Bronchial epithelial cell (primary cell): ENCODE measurements at regions not wholly inside any gene's neighbourhood (a gene's known extent, or its start where the extent isn't known, plus 50 kb on each side); places are given as distances from the start of the nearest gene placed in this dataset.

Experiments used
- DNase-seq: peaks from one replicate; pipeline ENCODE4 v3.0.0-alpha.2; 2010; ENCODE audit warnings: low read depth
- FAIRE-seq: peaks from 2 replicates; lab custom pipeline; 2011; peaks lifted over from hg19 to GRCh38; lab: Jason Lieb, UNC
- H3K27me3 ChIP-seq: 2 replicates; pipeline ENCODE4 v1.5.1; 2011; ENCODE audit warnings: low read length; ENCODE audit not compliant: control insufficient read depth, insufficient read depth
- H3K36me3 ChIP-seq: 2 replicates; pipeline ENCODE4 v1.5.1; 2011; ENCODE audit warnings: low read length; ENCODE audit not compliant: control insufficient read depth, insufficient read depth
- H3K4me3 ChIP-seq: 2 replicates; pipeline ENCODE4 v1.5.1; 2011; ENCODE audit warnings: mild to moderate bottlenecking, low read depth, low read length, control low read depth
- TF ChIP-seq, protein P1 (sequence below): IDR thresholded peaks from 2 replicates; pipeline ENCODE4 v1.5.1; 2011; ENCODE audit warnings: mild to moderate bottlenecking, moderate library complexity, low read length, control low read depth, inconsistent platforms; ENCODE audit not compliant: insufficient read depth, severe bottlenecking

DNA sequence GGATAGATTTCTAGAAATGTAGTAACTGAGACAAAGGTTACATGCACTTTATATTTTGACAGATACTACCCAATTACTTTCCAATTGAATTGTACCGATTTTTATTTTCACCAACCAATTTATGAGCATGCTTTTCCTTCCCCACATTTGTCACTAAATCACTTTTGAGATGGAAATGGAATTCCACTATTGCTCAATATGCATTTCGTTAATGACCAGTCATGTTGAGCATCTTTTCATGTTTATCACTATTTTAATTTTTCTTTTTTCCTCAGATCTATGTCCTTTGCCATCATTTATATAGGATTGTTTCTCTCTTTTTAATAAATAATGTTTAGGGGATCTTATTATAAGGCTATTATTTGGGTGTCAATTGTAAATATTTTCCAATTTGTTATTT lies 102.8 kb upstream of the SMIM36 start:
- DNase-seq (no peak), FAIRE-seq (no peak)
- TF ChIP-seq, protein P1, sequence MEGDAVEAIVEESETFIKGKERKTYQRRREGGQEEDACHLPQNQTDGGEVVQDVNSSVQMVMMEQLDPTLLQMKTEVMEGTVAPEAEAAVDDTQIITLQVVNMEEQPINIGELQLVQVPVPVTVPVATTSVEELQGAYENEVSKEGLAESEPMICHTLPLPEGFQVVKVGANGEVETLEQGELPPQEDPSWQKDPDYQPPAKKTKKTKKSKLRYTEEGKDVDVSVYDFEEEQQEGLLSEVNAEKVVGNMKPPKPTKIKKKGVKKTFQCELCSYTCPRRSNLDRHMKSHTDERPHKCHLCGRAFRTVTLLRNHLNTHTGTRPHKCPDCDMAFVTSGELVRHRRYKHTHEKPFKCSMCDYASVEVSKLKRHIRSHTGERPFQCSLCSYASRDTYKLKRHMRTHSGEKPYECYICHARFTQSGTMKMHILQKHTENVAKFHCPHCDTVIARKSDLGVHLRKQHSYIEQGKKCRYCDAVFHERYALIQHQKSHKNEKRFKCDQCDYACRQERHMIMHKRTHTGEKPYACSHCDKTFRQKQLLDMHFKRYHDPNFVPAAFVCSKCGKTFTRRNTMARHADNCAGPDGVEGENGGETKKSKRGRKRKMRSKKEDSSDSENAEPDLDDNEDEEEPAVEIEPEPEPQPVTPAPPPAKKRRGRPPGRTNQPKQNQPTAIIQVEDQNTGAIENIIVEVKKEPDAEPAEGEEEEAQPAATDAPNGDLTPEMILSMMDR = no peak
- Histone ChIP-seq H3K36me3 (no peaks in the 10 kb centered on the region), H3K4me3 (no peak overlapping the region), H3K27me3 (no peaks in the 10 kb centered on the region)

DNA sequence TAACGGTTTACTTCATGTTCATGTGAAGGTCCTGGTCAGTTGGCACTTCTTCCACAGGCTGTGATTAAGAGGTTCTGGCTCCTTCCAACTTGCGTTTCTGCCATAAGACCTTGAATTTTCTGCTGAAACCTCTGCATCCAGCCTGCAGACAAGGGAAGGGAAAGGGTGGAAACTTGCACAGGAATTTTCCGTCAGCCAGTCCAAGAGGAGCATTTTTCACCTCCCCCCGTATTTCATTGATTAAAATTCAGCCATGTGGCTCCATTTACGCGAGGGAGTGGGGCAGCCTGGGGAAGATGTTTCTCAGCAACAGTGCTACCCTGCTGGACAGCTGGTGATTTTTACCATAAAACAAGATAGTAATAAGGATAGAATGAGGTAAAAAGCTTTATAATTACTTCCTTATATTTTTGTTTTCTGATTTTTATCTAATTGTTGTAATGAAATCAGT lies 101.5 kb upstream of the SMIM36 start:
- Histone ChIP-seq H3K27me3 (no peaks in the 10 kb centered on the region), H3K36me3 (no peaks in the 10 kb centered on the region), H3K4me3 (no peak overlapping the region)
- no peak for DNase-seq
- FAIRE-seq = no peak
- TF ChIP-seq, protein P1 = no peak

DNA sequence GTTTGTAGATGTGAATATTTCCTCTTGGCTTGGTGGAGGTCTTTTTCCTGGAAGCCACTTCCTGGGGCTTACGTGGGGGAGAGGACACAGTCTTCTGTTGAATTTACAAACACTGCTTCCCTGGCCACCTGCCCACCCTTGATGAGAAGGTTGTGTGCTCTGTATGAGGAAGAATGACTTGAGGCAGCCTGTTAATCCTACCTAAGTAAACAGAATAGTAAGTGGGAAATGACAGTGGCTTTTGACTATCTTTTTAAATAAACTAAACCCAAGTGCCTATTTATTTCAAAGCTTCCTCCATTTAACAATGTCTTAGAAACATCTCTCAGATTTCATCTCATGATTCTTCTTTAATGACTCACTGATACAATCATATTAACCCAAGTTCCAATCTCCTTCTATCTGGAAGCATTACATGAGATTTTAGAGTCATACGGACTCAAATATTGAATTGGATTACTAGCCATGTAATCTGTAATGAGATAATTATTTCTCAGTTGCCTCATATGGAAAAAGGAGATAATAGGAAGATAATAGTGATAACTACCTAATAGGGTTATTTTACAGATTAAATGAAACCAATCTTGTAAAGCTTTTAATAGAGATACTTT lies 96.6 kb upstream of the SMIM36 start:
- TF ChIP-seq, protein P1 = no peak
- Histone ChIP-seq H3K4me3 (no peak overlapping the region), H3K27me3 (peaks cover 2% of the 10 kb centered on the region), H3K36me3 (no peaks in the 10 kb centered on the region)
- no peak for FAIRE-seq
- DNase-seq = peak; percentile 32

DNA sequence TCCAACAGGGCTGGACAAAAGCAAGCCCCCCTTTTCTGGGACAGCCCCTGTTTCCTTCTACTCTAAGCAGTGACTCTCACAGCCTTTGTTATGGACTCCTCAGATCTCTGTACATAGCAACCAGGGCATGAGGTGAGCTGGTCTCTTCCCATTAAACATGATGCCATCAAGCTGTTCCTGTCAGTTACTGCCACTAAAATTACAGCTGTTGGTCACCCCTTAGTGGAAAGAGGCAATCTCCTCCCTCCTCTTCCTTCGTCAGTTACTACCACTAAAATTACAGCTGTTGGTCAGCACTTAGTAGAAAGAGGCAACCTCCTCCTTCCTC lies 95.2 kb upstream of the SMIM36 start:
- H3K27me3 ChIP-seq = peaks cover 2% of the 10 kb centered on the region
- no peaks in the 10 kb centered on the region for H3K36me3 ChIP-seq
- TF ChIP-seq, protein P1 = no peak
- H3K4me3 ChIP-seq = no peak overlapping the region
- FAIRE-seq (no peak), DNase-seq (no peak)

DNA sequence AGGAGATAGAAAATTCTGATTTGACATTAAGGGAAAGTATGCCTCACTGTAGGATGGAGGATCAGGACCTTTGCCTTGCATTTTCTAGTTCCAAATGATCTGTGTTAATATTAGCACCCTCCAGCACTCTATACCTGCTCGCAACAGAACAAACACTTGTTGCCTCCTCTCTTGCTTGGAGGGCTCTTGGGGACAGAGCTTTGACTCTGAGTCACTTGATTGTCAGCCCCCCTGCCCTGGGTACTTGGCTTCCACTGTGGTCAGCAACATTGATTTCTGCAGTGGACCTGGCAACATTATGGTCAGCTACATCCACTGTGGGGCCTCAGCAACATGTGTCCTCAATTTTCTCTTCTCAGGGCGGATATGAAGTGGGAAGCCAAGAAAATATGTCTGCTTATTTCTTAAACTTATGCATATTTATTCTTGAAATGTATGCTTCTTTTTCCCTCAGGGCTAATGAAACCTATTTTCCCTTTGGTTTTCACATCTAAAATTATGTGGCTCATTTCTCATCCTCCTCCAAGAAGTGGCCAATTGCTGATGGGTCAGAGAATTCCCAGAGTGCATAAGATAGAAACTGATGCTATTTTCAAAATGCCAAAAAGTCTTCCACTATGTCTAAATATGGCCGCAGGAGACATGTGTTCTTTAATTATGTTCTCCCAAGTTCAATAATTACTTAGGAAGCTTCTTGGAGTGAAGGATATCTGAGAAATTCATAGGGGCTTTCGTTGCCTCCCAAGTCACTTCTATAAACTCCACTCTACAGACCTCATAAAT lies 94.6 kb upstream of the SMIM36 start:
- Histone ChIP-seq H3K4me3 (no peak overlapping the region), H3K36me3 (no peaks in the 10 kb centered on the region), H3K27me3 (peaks cover 2% of the 10 kb centered on the region)
- DNase-seq = no peak
- no peak for FAIRE-seq
- TF ChIP-seq, protein P1 = no peak
